22Rv1 (cell line): ENCODE measurements at regions not wholly inside any gene's neighbourhood (a gene's known extent, or its start where the extent isn't known, plus 50 kb on each side); places are given as distances from the start of the nearest gene placed in this dataset.

ENCODE experiments used
- CTCF ChIP-seq: fragments of 450-650 bp; IDR thresholded peaks from 2 replicates; pipeline ENCODE4 v1.5.1; 2017; ENCODE audit warnings: mild to moderate bottlenecking
- ZFX ChIP-seq: fragments of 450-650 bp; IDR thresholded peaks from 2 replicates; pipeline ENCODE4 v1.6.1; 2017; ENCODE audit warnings: antibody characterized with exemption, borderline replicate concordance

DNA sequence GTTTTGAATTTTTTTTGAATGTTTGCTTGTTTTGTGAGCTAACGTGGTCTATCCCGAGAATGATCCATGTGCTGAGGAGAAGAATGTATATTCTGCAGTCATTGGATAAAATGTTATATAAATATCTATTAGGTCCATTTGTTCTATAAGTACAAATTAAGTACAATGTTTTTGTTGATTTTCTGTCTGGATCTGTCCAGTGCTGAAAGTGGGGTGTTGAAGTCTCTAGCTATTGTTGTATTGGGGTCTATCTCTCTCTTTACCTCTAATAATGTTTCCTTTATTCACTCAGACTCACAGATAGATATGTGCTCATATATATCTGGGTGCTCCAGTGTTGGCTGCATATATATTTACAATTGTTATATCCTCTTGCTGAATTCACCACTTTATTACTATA lies 144.8 kb upstream of the SETMAR start:
- TF ChIP-seq CTCF = no peak
- no peak for TF ChIP-seq ZFX
